ENCODE measurements at regions not wholly inside any gene's neighbourhood (a gene's known extent, or its start where the extent isn't known, plus 50 kb on each side); places are given as distances from the start of the nearest gene placed in this dataset.
A peak's percentile ranks its signal among the peaks of the same experiment; 100 is the strongest.
"Not testable (repeated sequence)": the region's sequence is repeated elsewhere in the genome, so short reads cannot be mapped to it uniquely, and the experiment has no call there.

DNA sequence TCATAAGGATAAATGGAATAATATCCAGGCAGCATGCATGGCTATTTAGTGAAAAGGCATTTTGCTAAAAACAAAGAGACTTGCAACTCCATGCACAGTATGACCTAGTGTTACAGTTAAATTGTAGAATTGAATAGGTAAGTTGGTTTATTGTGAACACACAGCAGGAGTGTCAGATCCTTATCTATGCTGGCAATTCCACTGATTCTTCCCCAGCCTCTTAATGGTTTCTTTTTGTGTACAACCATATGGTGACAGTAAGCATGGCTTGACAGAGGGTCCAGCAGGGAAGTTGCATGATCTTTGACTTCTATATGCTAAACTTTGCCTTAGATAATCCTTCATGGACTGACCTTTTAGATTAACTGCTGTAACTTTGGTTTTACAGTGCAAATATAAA is 936.6 kb upstream of the EPHA5 start:
- DNase-seq (ENCODE audit: low read depth, low spot score): peak; percentile 18

DNA sequence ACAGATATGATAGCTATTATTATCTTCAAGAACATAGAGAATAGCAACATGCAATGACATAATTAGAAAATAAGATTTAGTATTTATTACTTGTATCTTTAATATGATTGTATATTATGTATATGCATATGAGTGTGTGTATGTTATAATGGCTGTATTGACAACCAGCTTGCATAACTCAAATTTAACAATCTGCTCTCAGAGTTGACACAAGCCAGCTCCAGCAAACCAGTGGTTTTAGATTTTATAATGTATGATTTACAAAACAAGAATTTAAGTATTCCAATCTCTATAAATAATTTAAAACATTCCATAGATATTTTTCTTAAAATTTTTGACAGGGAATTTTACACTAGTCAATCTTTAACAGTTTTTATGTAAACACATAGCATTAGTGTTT is 935.9 kb upstream of the EPHA5 start:
- no peak for DNase-seq (ENCODE audit: low read depth, low spot score)

DNA sequence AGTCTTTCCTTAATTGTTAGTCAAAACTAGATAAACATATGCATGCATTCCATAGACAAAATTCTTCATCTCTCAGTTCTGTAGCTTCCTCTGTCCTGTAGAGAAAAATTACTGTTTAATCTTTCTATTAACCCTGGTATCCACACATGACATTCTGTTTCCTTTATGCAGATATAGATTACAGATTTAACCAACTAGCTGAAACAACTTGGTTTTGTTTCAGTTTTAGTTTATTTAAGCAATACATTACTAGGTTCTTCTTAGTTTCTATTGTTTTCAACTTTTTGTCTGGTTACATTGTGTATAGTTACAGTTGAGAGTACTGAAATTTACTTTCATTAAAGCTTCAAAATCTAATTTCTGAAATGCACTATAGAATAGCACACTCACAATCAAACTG is 933.9 kb upstream of the EPHA5 start:
- DNase-seq (ENCODE audit: low read depth, low spot score): no peak

DNA sequence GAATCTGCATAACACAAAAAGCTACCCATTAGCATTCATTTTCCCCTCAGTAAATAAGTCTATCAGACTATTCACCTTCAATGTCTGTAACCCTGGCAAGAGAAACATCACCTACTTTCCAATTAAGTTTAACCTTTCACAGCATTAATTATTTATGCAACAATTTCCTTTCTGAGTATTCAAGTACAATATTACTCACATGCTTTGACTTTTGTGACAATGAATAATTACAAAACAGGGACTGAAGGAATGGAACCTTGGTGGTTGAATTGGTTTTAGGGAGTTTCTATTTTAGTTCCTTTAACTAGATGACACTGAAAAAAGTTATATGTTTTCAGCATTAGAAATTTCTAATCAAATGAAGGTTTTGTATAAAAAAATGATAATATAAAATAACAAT is 932.3 kb upstream of the EPHA5 start:
- no peak for DNase-seq (ENCODE audit: low read depth, low spot score)

DNA sequence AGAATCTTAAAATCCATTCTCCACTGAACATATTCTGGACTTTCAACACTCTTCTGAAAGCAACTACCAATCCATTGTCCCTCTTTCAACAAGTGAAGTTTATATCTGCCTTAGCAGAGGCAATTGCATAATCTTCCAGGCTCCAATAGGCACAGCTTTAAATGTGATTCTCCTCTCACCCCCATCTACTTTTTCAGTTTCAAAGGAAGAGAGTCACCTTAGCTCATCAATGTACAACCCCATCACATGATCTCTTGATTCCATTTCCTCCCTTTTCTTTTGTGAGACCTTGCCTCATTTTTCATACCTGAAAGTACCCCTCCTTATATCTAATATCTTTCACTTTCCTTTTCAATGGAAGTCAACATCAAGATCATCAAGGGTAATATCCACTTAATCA is 921.7 kb upstream of the EPHA5 start:
- no peak for DNase-seq (ENCODE audit: low read depth, low spot score)

DNA sequence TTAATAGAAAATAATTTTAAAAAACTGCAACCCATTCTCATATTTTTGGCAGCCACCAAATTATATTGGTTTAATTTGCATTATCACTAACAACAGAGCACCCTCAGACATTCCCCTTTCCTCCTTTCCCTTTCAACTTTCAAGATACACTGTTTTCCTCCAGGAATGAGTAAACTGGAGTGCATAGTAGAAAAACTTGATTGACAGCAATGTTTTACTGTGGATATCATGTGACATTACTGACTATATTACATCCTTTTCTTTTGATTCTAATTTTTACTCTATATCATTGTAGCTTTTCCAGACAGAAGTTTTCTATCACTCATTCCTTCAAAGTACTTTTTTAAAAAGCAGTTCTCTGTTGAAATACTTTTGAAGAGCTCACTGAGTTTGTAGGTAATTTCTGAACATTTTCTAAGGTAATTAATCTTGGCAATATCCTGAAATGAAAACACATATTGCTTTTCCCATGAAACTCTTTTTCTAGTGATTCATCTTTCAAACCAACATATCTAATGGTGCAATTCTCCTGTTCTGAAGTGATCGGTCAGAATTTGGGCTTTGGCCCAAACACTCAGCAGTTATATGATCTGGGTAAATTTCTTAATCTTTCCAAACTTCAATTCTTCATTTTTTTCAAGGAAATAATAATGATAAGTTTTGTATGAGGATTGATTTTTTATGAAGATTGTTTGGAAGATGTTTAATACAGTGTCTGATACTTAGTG is 920.4 kb upstream of the EPHA5 start:
- no peak for DNase-seq (ENCODE audit: low read depth, low spot score)

DNA sequence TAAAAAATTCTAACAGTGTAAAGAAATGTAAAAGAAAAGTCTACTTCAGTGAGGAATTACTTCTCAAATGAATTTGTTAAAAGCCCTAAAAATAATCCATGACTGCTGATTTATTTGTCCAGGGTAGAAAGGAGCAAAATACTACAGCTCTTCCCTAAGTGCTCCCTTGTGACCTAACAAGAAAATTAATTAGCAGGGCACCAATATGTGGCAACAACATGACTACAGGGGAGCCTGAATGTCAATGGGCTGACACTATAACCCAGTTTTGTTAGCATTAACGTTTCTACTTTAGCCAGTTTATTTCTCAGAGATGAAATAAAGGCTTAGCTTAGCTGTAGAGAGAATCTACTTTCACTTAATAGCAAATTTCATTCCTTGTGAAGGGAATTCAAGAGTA is 918.9 kb upstream of the EPHA5 start:
- DNase-seq (ENCODE audit: low read depth, low spot score): no peak

DNA sequence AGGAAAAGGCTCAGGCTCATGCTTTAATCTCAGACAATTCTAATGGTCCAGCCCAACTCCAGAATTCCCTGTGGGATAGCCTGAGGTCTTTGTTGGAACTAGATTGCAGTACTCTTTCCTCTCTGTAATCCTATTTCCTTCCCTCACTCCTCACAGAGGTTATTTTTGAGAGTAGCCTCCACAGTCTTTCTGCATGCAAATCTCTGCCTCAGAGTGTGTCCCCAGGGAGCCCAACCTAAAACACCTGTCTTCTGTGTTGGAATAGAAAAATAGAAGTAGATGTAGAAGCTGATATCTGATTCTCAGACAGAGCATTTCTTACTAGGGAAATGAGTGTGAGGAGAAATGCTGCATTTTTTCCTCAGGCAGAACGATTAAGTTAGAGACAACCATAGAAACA is 915.5 kb upstream of the EPHA5 start:
- no peak for DNase-seq (ENCODE audit: low read depth, low spot score)

DNA sequence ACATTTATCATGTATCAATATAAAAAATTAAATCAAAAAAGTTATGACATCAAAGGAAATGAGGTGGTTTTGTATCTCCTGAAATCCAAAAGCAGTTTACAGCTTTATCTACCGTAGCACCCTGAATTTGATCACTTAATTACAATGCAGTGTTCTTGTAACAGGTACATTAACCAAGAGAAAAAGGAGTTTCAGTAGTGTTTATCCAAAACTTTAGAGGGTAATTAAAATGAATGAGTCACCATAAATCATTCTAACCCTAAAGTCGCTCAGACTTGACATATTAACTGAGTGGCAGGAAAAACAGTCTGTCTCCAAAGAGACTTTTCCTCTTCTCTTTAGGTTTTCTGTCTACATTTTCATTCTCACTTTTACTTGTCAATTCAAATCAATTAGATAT is 907.6 kb upstream of the EPHA5 start:
- DNase-seq (ENCODE audit: low read depth, low spot score): no peak

DNA sequence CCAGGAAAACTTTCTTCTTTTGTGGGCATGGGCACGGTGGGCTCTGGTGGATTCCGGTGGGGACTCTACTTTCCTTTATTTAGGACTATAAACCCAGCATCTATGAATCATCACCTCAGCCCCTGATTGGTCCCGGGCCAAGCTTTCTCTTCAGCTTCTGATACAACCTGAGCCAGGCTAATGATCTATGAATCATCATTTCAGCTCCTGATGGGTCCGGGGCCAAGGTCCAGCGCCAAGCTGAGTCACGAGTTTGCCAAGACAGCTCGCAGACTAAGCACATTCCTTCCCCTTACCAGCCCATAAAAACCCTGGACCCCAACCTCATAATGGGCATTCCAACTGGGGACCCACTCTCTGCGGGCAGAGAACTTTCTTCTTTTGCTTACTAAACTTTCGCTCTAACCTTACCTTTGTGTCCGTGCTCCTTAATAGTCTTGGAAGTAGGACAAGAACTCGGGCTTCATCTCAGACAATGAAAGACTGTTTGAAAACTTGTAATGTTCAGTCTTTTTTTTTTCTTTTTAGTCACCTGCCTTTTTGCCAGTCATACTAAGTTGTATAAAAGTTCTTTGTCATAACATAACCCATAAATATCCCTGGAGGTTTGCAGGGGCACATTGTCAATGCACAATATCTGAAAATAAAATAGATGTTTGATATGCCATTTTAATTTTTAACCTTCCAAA is 904.9 kb upstream of the EPHA5 start:
- no peak for DNase-seq (ENCODE audit: low read depth, low spot score)

DNA sequence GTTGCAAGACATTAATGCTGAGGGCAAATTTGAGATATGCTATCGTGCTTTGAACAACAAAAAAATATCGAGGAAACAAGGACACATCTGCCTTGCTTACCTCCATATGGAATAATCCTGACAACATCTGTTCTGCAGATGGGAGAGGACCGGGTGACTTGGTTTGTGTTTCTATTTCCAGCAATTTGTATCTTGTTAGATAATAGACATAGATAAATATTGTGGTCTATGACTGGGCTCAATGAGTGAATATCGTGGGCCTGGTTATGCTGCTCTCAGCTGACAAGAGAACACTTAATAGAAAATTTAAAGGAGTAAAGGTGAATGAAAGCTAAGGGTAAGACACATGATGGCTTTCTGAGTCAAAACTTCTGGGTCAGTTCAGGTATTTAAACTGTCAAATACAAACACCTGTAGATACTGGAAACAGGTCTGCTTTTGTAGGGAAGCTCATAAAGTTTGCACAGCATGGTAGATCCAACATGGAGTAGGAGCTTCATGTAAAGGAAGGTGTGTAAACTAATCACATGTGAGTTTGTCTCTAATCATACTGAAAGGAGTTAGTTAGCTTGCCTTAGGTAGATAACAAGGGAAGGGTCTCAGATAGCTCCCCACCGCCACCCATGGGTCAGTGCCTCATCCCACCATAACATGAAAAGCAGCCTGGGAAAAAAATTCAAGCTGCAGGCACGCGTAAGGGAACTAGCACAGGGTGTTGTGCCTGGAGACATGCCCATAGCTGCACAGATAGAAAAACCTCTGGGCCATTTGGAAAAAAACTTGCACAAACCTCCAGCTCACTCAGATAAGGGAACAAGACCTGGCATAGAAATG is 904.1 kb upstream of the EPHA5 start:
- DNase-seq (ENCODE audit: low read depth, low spot score): no peak

DNA sequence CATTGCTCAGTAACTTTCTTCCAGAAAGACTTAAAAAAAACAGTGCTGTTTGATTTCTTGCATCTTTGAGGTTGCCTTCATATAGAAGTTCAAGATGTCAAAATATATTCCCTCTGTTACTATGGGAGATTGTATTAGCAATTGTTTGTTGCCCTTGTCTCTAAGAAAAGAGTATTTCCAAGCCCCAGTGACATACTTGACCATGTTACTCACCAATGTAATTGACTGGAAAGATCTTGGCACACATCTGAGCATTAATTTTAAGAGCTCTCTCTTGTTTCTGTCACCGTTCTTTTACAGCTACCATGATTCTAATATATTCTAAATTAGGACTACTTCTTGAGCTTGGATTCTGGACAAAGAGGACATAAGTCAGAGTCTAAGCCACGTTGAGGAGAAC is 902.7 kb upstream of the EPHA5 start:
- DNase-seq (ENCODE audit: low read depth, low spot score): no peak

DNA sequence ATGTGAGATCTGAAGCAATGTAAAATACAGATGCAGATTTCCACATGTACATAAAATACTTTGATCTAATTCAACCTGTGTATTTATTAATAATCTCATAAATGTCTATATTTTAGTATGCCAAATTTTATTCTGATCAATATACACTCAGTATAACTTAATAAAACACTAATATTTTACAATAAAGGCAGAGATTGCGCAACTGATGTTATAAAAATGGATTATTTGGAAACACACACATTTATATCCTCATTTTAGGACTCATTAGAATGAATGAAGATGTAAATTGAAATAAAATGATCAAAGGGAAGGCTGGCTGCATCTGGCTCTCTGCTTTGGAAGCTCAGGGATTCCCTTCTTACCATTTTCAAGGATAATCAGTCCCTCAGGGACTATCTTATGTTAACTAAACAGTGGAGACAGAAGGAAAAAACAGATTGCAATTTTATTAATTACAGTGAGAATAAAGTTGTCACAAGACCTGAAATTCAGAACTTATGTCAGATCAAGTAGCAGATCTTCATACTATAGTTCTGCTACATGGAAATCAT is 900.9 kb upstream of the EPHA5 start:
- no peak for DNase-seq (ENCODE audit: low read depth, low spot score)

DNA sequence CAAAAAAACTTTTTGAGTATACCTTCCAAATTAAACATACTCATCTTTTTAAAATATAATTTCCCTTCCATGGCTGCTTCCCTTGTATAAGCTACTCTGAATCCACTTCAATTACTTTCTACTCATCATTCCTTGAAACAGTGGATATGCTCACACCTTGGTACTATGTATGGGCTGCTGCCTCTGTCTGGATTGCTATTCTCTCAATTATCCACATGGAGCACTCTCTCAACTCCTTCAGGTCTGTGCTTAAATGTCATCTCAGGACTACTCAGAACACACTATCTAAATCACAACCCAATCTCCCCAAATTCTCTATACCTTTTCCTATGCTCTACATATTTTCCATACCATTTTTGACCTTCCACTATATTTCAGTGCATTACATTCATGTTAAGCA is 898.9 kb upstream of the EPHA5 start:
- DNase-seq (ENCODE audit: low read depth, low spot score): no peak

DNA sequence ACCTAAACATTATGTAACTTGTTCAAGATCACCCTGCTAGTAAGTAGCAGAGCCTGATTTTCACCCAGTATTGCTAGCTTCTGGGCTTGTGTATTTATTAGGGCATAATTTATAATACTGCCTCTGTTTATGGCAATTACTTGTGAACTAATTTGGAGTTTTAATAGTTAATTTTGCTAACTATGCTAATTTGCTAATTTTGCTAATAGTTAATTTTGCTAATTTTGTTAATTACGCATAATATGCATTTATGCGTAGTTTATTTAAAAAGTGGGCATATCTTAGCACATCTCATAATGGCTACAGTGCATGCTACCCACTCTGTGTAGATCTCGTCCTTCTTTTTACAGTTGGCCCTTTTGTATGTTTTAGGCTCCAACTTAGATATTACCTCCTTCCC is 898.1 kb upstream of the EPHA5 start:
- no peak for DNase-seq (ENCODE audit: low read depth, low spot score)

DNA sequence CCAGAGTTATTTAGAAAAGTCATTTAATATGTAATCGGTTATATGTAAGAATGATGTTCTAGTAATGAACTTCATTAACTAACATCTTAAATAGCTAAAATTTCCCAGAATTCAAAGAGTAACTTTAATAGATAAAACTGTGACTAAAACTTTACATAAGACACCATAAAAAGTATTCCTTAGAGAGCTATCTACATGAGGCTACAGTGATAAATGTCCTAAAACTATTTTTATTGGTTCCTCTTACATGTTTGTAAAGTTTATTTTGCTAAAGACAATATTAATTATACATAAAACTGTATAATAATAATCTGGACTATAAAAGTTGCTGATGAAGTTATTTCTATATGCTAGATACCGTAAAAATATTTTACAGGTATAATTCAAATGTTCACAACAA is 897.7 kb upstream of the EPHA5 start:
- no peak for DNase-seq (ENCODE audit: low read depth, low spot score)

DNA sequence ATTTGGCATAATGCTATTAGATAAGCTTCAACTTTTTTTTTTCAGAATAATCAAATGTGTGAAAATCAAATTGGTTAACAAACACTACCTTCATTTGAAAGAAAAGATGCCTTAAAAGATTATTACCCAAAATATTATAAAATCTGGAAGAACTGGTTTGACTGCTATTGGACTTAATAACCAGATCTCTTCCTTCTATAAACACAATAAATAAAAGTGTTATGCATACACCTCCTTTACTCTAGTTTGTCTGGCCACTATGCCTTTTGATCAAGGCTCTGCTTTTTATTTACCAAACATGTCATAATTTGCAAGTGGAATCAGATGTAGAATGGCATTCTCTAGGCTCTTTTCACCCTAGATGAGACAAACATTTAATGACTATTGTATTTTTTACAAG is 897.3 kb upstream of the EPHA5 start:
- no peak for DNase-seq (ENCODE audit: low read depth, low spot score)

DNA sequence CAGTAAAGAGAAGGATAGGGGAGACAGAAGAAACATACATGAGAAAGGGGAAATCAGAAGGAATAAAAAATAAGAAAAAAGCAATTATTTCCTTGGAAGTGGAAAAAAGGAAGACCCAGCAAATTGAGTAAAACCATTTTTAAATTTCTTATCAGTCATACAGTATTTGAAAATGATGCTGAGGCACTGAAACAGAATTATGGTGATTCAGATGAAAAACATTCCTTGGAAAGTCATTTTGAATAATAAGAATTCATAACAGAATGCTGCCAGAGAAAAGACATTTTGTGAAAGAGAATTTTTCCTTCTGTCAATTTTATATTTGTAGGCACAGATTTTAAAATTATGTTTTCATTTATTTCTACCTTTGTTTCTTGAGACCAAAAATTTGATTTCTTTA is 895.5 kb upstream of the EPHA5 start:
- no peak for DNase-seq (ENCODE audit: low read depth, low spot score)

DNA sequence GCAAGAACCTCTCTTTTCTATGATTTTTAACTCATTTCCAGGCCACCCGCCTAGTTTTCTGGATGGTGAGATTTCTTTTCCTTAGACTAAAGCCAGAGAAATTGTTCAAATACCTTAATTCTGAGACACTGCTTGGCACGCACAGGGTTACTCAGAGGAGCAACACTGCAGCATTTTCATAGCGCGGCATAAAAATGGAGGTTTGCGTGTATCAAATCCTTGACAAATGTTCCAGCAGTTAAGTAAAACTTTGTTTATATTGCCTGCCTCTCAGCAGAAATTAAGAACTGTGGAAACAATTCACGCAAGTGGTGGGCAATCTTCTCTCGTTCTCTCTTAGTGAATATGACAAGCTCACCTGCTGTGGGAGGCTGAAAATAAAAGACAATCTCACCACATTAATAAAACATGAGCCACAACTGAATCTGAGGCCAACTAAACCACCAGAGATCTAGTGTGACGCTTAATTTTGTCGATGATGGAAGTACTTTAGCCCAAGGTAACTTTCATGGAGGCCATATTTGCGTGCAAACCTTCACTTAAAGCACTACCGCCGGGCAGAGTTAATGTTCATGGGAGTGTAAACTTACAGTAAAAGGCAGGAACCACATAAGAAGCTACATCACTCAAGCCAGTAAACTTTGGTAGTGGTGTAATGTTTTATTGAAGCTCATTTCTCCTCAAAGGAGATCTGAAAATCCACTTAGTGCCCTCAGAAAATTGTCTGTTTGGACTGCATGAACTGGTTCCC is 894.8 kb upstream of the EPHA5 start:
- DNase-seq (ENCODE audit: low read depth, low spot score): no peak

DNA sequence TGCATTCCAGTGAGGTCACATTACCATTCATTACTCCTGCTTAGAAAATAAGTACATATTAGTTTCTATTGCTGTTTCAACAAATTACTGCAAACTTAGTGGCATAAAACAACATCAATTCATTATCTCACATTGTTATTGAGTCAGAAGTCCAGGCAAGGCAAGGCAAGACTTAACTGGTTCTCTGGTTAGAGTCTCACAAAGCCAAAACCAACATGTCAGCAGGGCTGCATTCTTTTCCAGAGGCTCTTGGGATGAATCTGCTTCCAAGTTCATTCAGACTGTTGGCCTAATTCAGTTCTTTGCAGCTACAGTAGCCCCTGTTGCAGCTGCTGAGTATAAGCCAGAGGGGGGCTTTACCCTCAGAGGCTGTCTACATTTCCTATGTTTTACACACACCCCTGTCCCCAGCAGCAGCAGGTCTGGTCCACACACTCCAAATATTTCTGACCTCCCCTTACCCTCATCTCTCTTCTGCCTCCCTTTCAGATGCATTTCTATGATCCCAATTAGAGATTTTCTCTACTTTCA is 892.1 kb upstream of the EPHA5 start:
- DNase-seq (ENCODE audit: low read depth, low spot score): no peak

DNA sequence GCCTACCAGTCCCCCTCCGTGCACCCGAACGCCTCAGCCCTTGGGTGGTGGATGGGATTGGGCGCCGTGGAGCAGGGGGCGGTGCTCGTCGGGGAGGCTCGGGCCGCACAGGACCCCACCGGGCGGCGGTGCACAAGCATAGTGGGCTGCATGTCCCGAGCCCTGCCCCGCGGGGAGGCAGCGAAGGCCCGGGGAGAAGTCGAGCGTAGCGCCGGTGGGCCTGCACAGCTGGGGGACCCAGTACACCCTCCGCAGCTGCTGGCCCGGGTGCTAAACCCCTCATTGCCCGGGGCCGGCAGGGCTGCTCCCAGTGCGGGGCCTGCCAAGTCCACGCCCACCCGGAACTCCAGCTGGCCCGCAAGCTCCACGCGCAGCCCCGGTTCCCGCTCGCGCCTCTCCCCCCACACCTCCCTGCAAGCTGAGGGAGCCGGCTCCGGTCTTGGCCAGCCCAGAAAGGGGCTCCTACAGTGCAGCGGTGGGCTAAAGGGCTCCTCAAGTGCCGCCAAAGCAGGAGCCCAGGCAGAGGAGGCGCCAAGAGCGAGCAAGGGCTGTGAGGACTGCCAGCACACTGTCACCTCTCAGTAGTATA is 891.3 kb upstream of the EPHA5 start:
- not testable (repeated sequence) for DNase-seq (ENCODE audit: low read depth, low spot score)
